Adrenal gland (tissue), 9 donors: ENCODE measurements at regions not wholly inside any gene's neighbourhood (a gene's known extent, or its start where the extent isn't known, plus 50 kb on each side); places are given as distances from the start of the nearest gene placed in this dataset.

ENCODE experiments used
- DNase-seq, 7 donors: peaks; one replicate each; pipeline ENCODE4 v3.0.0-alpha.2; 2019 to 2020
- H3K27ac ChIP-seq, 5 donors: fragments of 200-600 bp; sonication (generic) in 4 of 5; 1 replicate in 3 of 5; 2 replicates in 2 of 5; pipeline versions ENCODE4 v1.5.1 to v1.8.0; 2016 to 2020; ENCODE audit warnings: mild to moderate bottlenecking in 1 of 5
- H3K27me3 ChIP-seq: fragments of 200-600 bp; 2 replicates; pipeline ENCODE4 v1.8.0; 2021
- H3K36me3 ChIP-seq, 2 donors: fragments of 200-600 bp; replicated peaks in 1 of 2; 1 replicate in 1 of 2; 2 replicates in 1 of 2; pipeline versions ENCODE4 v1.5.1 to v1.8.0; 2018 to 2022
- H3K4me1 ChIP-seq, 2 donors: fragments of 200-600 bp; replicated peaks in 1 of 2; 1 replicate in 1 of 2; 2 replicates in 1 of 2; pipeline versions ENCODE4 v1.5.1 to v1.8.0; 2018 to 2021
- H3K4me3 ChIP-seq, 4 donors: fragments of 200-600 bp; sonication (generic) in 3 of 4; one replicate each; pipeline ENCODE4 v1.5.1; 2016 to 2018
- H3K9me3 ChIP-seq, 3 donors: fragments of 200-600 bp; sonication (generic) in 1 of 3; replicated peaks in 1 of 3; 1 replicate in 2 of 3; 2 replicates in 1 of 3; pipeline versions ENCODE4 v1.5.1 to v1.8.0; 2016 to 2021
- POLR2A ChIP-seq, 2 donors: fragments of 450-650 bp; IDR thresholded peaks; one replicate each; pipeline ENCODE4 v1.6.1; 2017; ENCODE audit warnings: antibody characterized with exemption in 2 of 2, mild to moderate bottlenecking in 2 of 2, moderate library complexity in 1 of 2
- WGBS, 4 donors: extraction: QIAGEN DNeasy Blood & Tissue Kit in 2 of 4; methylation state at CpG; one replicate each; pipeline versions ENCODE4 v1.1.5 to v1.1.7; 2013 to 2017; 5-methylcytosine and 5-hydroxymethylcytosine counted together
- intact Hi-C, 2 donors: fragments of 100-400 bp; cut with DNase I; formaldehyde crosslinking; loops; one replicate each; pipeline versions ENCODE4 v1.14.1 to v1.15.0; 2022 to 2023
- TF ChIP-seq, protein P1 (sequence below), 6 experiments: fragments of 450-650 bp in 4 of 6; fragments of 200-600 bp in 2 of 6; sonication (generic) in 1 of 6; IDR thresholded peaks; 1 replicate in 5 of 6; 2 replicates in 1 of 6; pipeline versions ENCODE4 v1.5.1 to v1.8.0; 2016 to 2021; ENCODE audit warnings: antibody characterized with exemption in 6 of 6, mild to moderate bottlenecking in 2 of 6, moderate library complexity in 1 of 6
- donor health status: healthy with polysubstance abuse.
- donor health status: Bipolar disorder and iron deficiency.
- donor health status: DM: yes; HTN: yes; CAD: no.
- donor health status: DM: no; HTN: no; CAD: no.
- donor health status: DM: no; HTN: no; CAD: no.

DNA sequence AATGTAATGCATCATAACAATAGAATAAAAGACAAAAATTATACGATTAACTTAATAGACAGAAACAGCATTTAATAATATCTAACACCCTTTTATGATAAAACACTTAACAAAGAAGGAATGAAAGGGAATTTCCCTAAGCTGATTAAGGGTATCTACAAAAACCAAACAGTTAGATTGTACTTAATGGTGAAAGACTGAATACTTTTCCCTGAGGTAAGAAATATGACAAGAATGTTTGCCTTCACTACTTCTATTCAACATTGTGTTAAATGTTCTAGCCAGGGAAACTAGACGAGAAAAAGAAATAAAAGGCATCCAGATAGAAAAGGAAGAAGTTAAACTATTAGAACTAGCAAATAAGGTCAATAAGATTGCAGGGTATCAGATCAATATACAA is 276.9 kb downstream of the BAMBI start:
- intact Hi-C loops: no loop called here
- Histone ChIP-seq H3K27ac (no peak overlapping the region), H3K4me3 (no peak overlapping the region), H3K9me3 (no peaks in the 10 kb centered on the region), H3K4me1 (no peaks in the 10 kb centered on the region), H3K27me3 (no peaks in the 10 kb centered on the region), H3K36me3 (no peaks in the 10 kb centered on the region)
- 87 to 92% (median 90%) methylated on average over 2 of the region's 2 CpGs for whole genome bisulfite sequencing, 4 donors
- no peak for DNase-seq
- TF ChIP-seq, protein P1, sequence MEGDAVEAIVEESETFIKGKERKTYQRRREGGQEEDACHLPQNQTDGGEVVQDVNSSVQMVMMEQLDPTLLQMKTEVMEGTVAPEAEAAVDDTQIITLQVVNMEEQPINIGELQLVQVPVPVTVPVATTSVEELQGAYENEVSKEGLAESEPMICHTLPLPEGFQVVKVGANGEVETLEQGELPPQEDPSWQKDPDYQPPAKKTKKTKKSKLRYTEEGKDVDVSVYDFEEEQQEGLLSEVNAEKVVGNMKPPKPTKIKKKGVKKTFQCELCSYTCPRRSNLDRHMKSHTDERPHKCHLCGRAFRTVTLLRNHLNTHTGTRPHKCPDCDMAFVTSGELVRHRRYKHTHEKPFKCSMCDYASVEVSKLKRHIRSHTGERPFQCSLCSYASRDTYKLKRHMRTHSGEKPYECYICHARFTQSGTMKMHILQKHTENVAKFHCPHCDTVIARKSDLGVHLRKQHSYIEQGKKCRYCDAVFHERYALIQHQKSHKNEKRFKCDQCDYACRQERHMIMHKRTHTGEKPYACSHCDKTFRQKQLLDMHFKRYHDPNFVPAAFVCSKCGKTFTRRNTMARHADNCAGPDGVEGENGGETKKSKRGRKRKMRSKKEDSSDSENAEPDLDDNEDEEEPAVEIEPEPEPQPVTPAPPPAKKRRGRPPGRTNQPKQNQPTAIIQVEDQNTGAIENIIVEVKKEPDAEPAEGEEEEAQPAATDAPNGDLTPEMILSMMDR (IDR thresholded peaks at IDR 0.05): no peak
- TF ChIP-seq POLR2A (IDR thresholded peaks at IDR 0.05): no peak

DNA sequence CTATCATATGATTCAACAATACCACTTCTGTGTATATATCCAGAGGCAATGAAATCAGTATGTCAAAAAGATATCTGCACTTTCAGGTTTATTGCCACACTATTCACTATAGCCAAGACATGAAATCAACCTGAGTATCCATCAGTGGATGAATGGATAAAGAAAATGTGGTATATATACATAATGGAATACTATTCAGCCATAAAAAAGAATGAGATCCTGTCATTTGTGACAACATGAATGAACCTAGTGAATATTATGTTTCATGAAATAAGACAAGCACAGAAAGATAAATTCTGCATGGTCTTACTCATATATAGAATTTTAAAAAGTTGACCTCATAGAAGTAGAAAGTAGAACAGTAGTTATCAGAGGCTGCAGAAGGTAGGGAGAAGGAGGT is 281.1 kb downstream of the BAMBI start:
- DNase-seq: no peak
- H3K27ac ChIP-seq: no peak overlapping the region
- no peaks in the 10 kb centered on the region for H3K4me1 ChIP-seq
- H3K4me3 ChIP-seq: no peak overlapping the region
- no peaks in the 10 kb centered on the region for H3K9me3 ChIP-seq
- TF ChIP-seq POLR2A (IDR thresholded peaks at IDR 0.05): no peak
- TF ChIP-seq, protein P1 (IDR thresholded peaks at IDR 0.05): no peak
- no peaks in the 10 kb centered on the region for H3K36me3 ChIP-seq
- intact Hi-C loops: no loop called here
- no peaks in the 10 kb centered on the region for H3K27me3 ChIP-seq

DNA sequence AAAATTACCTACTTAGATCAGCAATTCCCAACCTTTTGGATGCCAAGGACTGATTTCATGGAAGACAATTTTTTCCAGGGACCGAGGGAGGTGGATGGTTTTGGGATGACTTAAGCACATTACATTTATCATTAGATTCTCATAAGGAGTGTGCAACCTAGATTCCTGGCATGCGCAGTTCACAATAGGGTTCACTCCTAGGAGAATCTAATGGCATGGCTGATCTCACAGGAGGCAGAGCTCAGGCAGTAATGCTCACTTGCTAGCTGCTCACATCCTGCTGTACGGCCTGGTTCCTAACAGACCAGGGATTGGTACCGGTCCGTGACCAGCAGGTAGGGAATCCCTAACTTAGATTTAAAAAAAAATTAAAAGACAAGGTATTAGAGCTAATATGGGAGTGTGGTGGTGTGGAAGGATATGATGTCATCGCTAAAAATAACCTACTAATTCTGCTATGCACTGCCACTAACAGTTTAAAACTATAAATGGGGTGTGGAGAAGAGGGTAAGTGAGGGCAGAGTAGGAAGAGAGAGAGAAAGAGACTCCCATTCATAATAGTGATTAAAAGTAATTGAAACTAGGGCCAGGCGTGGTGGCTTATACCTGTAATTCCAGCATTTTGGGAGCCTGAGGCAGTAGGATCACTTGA is 282.7 kb downstream of the BAMBI start:
- no peak overlapping the region for H3K4me3 ChIP-seq
- H3K36me3 ChIP-seq: no peaks in the 10 kb centered on the region
- 93 to 95% (median 94%) methylated on average over 7 of the region's 7 CpGs for WGBS, 4 donors
- H3K9me3 ChIP-seq: no peaks in the 10 kb centered on the region
- no peak overlapping the region for H3K27ac ChIP-seq
- no peaks in the 10 kb centered on the region for H3K4me1 ChIP-seq
- no peak for DNase-seq
- intact Hi-C loops: no loop called here
- no peaks in the 10 kb centered on the region for H3K27me3 ChIP-seq
- no peak for TF ChIP-seq POLR2A (IDR thresholded peaks at IDR 0.05)
- TF ChIP-seq, protein P1 (IDR thresholded peaks at IDR 0.05): no peak

DNA sequence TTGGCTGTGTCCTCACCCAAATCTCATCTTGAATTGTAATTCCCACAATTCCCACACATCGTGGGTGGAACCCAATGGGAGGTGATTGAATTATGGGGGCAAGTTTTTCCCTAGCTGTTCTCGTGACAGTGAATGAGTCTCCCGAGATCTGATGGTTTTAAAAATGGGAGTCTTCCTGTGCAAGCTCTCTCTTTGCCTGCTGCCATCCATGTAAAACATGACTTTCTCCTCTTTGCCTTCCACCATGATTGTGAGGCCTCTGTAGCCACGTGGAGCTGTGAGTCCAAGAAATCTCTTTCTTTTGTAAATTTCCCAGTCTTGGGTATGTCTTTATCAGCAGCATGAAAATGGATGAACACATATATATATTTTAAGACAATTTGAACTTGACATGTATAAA is 285.4 kb downstream of the BAMBI start:
- TF ChIP-seq, protein P1 (IDR thresholded peaks at IDR 0.05): no peak
- TF ChIP-seq POLR2A (IDR thresholded peaks at IDR 0.05): no peak
- H3K27ac ChIP-seq: no peak overlapping the region
- H3K4me3 ChIP-seq: no peak overlapping the region
- no peaks in the 10 kb centered on the region for H3K27me3 ChIP-seq
- H3K9me3 ChIP-seq: no peaks in the 10 kb centered on the region
- WGBS, 4 donors: 90 to 98% (median 93%) methylated on average over 4 of the region's 4 CpGs
- H3K4me1 ChIP-seq: no peaks in the 10 kb centered on the region
- no peaks in the 10 kb centered on the region for H3K36me3 ChIP-seq
- intact Hi-C loops: no loop called here
- no peak for DNase-seq
